ENCODE measurements at regions not wholly inside any gene's neighbourhood (a gene's known extent, or its start where the extent isn't known, plus 50 kb on each side); places are given as distances from the start of the nearest gene placed in this dataset.

DNA sequence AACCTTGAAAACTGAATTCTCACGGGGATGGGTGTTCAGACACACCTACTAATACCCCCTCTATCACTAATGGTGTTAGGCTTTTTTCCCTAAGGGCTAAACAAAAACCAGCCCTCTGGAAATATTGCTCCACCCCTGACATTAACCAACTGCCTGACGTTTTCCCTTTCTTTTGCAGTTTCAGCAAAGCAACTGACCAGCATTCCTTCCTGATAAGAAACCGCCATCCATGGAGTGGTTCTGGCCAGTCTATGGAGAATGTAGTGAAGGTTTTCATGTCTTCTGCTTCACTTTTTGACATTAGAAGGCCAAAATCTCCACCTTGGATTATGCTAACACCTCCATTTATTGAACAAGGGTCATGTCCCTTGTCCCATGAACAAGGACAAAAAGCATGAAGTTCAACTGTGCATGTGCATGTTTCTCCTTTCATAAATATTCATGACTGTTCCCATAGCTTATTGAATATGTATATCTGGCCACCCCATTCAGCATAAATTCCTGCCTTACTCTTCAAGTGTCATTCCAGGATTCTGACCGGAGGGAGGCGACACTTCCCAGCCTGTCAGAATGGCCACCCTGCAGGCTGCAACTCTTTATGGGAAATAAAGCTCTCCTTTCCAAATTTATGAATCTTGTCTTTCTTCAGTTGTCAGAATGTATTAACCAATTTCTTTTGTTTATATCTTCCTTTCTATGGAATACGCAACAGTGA, 314.3 kb downstream of the HHIPL2 start:
- DNase-seq: no peak

DNA sequence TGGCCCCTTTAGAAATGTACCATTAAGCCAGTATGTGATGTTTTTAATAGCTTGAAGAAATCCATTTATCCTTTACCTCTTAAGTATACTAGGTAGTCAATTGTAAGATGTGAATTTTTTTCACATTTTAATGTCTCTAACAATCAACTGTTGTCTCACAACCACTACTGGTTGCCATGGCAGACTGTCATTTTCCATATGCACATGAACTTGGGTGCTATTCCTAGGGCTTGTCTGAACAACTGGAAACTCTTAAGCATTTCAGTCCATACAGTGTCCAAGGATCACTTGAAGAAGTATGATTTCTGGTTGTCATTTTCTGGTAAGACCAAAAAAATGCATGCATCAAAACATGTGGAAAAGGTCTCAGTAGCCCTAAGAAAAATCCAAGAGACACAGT, 315.1 kb downstream of the HHIPL2 start:
- no peak for DNase-seq

DNA sequence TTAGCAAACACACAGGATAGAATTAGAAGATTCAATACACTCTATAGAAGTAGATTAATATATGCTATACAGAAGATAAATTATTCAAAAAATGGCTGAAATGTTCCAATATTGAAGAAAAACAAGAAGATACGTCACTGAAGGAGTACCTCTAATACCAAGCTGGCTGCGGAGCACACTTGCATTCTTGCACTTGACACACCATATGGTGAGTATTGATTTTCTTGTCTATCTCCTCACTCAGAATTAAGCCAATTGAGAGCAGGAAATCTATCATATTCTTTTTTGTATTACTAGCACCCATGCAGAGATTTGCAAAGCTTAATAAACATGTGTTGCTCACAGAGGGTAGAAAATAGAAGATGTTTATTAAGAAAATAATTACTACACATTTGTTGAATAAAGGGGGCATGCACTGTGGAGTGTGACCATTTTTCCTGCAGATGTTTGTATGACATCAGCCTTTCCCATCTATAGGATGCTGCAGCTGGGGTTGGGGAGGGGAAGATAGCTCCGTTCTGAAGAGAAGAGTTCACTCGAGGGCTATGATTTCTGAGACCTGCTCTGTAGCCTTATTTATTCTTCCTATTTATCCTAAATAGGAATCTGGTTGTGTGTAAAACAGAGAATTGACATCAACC, 318.1 kb downstream of the HHIPL2 start:
- DNase-seq: no peak

DNA sequence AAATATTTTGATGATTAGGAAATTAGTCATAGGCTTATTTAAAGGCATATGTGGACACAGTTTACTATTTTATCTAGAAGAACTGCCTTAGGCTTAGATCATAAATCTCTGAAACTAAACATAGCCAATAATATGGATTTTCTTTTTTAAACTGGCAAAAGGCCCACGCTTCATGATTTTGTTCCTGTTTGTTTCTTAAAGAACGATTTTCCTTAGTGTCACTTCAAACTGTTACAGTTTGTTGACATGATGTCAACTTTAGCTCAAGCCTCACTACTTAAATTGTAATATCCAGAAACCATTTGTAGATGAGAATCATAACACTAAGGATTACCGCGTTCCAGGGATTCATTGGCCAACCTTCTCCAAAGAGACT, 322.6 kb downstream of the HHIPL2 start:
- no peak for DNase-seq

DNA sequence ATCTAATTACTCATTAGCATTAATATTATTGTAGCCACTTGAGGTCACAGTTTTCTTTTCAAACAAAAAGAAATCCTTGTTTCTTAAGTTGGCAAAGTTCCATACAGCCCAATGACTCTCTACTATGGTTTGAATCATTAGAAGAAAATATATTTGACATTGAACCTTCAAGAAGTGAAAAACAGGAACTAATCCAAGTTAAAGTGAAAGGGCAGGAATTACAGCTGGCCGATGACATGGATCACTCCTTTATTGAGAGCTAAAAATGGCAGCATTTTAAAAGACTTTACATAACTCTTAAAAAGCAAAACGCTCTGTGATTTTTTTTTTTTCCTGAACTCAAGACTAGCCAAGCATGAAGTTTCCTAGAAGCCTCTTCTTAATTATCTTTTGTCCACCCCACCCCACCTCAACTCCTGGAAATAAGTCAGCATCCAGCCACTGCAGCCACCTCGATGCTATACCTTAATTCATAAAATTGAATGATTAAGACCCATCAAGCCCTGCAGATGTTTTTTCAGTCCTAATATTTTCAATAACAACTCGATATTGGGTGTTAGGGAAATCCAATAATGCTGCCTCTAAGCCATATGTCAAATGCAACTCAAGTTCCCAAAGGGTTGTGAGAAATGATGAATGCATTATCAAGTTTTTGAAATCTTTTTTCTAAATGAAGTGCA, 323.1 kb downstream of the HHIPL2 start:
- peak; percentile 13 for DNase-seq

DNA sequence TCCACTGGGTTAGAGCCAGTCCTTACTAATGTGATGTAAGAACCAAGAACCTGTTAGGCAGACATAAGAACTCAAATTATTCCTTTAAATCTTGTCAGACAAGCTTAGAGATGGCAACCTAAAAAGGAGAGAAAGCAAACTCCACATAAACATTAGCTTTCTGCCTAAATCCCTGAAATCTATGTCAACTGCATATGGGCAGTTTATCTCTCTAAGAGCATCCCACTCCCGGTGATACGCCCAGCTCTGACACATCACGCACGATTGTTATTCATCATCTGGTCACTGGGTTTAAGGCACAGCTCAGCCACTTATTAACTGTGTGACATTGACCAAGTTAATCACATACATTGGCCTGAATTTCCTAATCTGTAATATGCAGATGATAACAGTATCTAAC, 323.7 kb downstream of the HHIPL2 start:
- DNase-seq: no peak

DNA sequence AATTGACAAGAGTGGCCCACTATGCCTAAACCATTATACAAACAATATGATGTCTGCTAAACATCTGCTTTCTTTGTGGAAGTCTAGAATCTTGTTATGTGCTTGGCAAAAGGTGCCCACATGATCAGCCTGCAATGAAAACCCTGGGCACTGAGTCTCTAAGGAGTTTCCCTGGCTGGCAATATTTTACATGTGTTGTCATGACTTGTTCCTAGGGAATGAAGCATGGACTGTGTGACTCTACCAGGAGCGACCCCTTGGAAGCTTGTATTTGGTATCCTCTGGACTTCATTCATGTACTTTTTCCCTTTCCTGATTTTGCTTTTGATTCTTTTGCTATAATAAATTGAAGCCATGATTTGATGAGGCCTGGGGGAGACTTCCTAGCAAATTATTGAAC, 324.9 kb downstream of the HHIPL2 start:
- no peak for DNase-seq

DNA sequence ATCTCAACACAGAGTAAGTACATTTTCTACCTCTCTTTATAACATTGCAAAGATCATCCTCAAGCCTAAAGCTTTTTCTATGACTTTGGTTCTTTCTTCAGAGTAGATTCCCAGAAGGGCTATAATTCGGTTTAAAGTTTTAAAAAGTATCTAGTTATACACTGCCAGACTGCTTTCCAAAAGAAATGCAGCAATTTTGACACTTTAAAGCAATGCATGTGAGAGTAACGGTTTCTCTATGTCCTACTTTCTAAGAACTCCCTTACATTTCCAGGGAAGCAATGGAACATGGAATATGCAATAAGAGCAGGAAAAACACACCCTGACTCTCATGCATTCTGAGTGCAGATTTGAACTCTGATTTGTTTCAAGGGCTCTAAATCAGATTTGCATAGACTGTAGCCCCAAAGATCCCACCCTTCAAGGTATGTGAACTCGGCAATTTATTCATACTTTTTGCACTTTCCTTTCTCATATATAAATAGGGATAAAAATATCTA, 331.6 kb downstream of the HHIPL2 start:
- DNase-seq: no peak

DNA sequence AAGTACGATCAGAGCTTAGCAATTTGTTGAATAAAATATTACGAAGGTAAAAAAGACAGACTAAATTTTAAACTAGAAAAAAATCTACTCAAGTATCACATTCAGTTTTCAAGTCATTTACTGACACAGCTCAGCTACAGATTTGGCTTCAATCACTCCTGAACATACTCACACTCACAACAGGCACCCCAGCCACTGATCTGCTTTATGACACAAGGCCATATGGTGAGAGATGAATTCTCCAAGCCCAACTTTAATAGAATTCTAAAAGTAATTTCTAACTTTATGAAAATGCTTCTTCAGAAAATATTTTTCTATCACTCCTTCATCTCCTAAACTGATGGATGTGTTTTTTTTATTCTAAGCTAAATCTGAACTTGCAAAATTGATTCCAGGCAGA, 337.1 kb downstream of the HHIPL2 start:
- no peak for DNase-seq

DNA sequence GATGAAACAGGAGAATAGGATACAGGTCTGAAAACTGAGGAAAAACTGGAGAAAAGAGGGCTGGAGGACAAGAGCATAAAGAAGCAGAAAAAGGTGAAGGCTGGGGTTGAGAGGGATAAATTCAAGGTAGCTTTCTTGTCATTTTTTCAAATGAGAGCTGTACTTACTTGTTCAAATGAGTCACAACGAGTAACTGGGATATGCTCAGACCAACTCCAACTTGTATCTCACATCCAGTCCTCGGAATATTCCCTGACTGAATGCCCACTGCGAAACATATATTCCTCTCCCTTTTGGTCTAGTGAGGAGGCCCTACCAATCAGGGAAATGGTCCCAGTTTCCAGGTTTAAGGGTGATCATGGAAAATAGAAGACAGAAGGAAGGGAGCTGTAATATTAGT, 343.4 kb downstream of the HHIPL2 start:
- no peak for DNase-seq

DNA sequence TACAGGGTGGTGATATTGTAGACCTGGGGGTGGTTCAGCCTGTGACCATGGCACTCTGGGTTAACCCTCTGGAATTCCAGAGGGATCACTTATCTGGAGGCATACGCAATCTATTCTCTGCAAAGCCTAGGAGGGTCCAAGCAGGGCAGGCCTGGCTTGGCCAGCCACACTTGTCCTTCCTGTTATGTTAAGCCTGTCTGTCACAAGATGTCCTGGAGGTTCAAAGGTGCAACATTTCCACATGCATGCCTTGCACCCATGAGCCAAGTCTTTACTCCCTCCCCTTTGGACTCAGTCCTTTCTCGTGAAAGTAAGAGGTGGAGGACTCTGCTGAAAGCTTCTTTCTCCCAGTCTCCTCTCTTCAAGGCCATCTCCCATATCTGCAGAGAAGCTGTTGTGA, 345.1 kb downstream of the HHIPL2 start:
- DNase-seq: no peak

DNA sequence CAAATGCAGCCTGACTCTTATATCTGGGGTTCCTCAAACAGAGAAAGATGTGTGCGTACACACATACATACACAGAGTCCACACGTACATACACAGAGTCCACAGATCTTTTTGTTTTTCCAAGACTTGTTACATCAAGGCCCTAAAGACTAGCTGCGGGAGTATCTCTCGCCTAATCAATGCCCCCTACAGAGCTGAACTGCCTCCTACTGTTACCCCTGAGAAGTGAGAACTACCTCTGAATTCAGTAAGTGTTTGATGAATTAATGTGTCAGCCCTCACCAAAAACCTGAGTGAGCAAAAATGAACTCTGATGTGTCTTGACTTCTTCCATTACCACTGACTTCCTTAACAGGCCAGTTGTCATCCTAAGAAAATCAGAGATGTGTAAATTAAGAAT, 351.2 kb downstream of the HHIPL2 start:
- no peak for DNase-seq

DNA sequence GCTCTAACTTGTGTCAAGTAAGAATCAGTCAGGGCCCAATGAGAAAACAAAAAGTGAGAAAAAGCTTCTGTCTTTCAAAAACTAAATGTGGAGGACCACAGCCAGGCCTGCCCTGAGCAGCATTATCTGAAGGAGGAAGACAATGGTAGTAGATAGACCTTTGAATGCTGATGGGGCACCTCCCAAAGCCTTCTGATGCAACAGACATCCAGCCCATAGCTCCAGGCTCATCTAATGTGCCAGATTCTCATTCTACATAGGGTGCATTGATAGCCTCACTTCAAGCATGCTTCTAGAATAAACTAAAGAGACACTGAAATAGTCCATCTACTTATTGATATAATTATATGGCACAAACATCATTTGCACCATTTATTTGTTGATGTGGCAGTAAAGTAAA, 351.6 kb downstream of the HHIPL2 start:
- DNase-seq: no peak

DNA sequence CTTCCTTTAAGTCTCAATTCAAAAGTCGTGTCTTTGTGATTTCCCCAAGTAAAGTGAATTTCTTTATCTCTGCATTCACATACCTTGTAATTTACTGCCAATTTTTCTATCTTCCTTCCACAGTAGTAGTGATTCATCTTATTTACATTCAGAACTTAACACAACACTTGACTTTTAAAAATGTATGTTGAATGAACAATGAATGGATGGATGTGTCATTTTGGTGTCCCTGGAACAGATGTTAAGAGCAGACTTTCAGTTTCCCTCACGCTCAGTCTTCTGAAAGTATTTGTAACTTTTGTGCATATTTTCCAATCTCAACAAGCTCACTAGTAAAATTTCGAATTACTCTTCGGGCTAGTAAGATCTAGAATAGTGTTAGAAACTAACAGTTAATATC, 352.0 kb downstream of the HHIPL2 start:
- DNase-seq: no peak

DNA sequence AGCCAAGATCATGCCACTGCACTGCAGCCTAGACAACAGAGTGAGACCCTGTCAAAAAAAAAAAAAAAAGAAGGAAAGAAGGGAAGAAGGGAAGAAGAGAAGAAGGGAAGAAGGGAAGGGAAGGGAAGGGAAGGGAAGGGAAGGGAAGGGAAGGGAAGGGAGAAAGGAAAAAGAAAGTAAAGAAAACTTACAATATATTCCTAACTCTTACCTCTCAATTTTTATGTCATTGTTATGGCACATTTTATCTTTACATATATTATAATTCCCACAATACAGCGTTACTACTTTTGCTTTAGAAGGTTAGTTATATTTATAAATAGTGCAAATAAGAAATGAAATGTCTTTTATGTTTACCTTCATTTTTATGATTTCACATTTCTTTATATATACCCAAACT, 358.7 kb downstream of the HHIPL2 start:
- DNase-seq: no peak

DNA sequence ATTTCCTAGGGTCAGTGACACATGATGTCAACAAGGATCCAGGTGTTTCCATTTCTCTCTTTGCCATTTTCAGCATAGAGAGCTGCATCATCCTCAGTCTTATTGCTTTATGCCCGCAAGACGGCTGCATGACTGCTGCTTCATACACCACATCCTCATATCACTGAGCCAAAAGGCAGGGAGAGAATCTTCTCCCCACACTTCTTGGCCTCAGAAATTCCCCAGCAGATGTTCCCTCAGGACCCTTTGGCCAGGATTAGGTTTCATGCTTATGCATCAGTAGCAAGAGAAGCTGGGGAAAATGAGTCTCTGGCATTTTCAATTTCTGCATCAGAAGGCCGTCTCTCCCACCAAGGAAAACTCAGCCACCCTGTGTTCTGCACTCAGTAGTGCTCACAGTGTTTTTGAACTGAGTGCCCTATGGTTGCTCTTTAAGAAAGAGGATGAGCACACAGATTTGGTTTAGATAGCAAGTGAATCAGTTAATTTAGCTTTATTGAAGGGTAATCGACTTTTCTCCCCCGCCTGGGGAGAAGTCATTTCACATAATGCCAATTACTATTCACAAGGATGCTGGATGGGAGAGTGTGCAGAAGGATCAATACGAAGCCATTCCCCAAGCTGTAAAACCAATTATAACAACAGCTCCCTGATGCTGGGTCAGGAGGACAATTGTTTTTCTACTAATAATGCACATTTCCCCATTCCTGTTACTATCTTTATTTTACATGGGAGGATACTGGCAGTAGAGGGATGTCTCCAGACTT, 360.2 kb downstream of the HHIPL2 start:
- DNase-seq: no peak

DNA sequence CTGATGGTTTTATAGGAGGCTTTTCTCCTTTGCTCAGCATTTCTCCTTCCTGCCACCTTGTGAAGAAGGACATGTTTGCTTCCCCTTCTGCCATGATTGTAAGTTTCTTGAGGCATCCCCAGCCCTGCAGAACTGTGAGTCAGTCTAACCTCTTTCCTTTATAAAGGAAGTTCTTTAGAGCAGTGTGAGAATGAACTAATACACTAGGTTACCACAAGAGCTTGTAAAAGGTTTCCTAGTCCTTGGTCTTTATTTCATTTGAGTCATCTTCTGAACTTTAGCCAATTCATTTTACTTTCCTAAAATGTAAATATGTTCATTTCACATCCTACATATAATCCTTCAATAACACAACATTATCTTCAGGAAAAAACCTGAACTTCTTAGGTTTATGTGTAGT, 365.3 kb downstream of the HHIPL2 start:
- DNase-seq: peak; percentile 13

DNA sequence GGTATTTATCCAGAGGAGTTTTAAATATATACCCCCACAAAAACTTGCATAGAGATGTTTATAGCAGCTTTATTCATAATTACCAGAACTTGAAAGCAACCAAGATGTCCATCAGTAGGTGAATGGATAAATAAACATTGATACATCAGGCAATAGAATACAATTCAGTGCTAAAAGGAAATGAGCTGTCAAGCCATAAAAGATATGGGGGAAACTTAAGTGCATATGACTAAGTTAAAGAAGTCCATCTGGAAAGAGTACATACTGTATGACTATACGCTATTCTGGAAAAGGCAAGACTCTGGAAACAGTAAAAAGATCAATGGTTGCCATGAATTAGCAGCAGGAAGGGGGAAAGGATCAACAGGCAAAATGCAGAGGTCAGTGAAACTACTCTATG, 366.7 kb downstream of the HHIPL2 start:
- no peak for DNase-seq

DNA sequence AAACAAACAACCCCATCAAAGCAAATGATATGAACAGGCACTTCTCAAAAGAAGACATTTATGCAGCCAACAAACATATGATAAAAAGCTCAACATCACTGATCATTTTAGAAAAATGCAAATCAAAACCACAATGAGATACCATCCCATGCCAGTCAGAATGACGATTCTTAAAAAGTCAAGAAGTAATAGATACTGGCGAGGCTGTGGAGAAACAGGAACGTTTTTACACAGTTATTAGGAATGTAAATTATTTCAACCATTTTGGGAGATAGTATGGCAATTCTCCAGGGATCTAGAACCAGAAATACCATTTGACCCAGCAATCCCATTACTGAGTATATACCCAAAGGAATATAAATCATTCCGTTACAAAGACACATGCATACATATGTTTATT, 370.4 kb downstream of the HHIPL2 start:
- DNase-seq: peak; percentile 77

DNA sequence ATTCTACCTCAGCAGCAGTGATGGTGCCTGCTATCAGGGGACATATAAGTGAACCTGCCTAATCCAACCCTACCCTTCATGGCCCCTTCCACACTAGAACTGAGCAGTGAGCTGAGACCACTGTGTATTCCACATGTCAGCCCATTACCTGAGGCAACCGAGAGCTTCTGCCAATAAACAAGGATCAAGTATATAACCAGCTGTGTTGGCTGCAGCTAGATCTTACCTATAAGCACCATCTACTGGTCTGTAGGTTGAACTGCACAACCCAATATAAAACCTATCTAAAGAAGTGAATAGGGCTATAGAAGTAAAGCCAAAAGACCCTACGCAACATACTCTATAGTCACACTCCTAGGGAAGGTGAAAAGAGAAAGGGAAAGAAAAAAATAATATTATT, 376.9 kb downstream of the HHIPL2 start:
- peak; percentile 56 for DNase-seq

DNA sequence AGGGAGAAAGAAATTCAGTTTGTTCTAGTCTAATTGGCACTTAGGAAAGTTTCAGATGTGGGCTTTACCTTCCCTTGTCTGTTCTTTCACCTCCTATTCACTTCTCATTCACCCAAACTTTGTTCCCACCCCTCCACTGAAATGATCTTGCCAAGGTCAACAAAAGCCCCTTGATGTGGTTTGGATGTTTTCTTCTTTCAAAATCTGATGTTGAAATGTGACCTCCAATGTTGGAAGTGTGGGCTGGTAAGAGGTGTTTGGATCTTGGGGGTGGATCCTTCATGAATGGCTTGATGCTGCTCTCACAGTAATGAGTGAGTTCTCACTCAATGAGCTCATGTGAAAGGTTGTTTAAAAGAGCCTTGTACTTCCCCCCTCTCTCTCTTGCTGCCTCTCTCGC, 379.3 kb downstream of the HHIPL2 start:
- DNase-seq: no peak

DNA sequence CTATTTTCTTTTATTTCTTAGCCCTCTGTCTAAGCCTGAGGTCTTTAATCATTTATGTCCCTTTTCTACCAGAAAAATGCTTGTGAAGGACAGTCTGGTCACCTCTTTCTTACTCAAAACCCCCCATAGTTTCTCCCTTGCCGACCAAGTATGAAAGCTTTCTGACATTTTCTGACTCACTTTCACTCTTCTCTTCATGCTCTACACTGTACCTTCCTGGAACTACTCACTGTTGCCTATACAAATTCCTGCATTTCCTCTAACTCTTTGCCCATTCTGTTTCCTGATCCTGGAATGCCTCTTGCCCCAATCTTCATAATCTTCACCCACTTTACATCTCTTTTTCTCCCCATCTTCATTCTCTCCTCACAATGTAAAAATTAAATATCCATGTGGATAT, 380.0 kb downstream of the HHIPL2 start:
- DNase-seq: peak; percentile 4

DNA sequence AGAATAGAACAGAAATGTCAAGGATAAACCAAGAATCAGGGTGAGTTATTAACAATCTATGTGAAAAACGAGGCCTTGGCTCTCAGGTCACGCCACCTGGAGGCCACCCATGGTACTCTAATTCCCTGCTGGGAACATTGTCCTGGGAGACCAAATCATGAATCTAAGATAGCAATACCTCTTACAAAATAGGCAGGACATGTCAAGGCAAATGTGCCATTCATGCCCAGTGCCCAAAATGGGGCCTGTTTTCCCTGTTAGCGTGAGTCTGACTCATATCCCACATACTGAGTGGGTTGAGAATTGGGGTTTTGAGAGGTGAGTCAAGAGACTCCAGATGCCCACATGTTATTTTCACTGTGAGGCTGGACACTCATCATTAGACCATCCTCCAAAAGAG, 380.8 kb downstream of the HHIPL2 start:
- peak; percentile 75 for DNase-seq
